HEK293 (cell line): ENCODE measurements at regions not wholly inside any gene's neighbourhood (a gene's known extent, or its start where the extent isn't known, plus 50 kb on each side); places are given as distances from the start of the nearest gene placed in this dataset.
"Not testable (repeated sequence)": the region's sequence is repeated elsewhere in the genome, so short reads cannot be mapped to it uniquely, and the experiment has no call there.

Experiments used
- MYNN ChIP-seq: fragments of 450-650 bp; formaldehyde crosslinking; IDR thresholded peaks from 2 replicates; pipeline ENCODE4 v1.5.1; 2016; ENCODE audit warnings: missing biosample characterization, missing genetic modification characterization, borderline replicate concordance
- TCF7L2 ChIP-seq: IDR thresholded peaks from 2 replicates; pipeline ENCODE4 v1.6.1; 2011; ENCODE audit warnings: low read depth, mild to moderate bottlenecking, inconsistent platforms, low read length, moderate library complexity, borderline replicate concordance
- ZBTB7A ChIP-seq: fragments of 450-650 bp; formaldehyde crosslinking; IDR thresholded peaks from 2 replicates; pipeline ENCODE4 v1.5.1; 2016; ENCODE audit warnings: low read depth, missing biosample characterization, missing genetic modification characterization
- ZBTB8A ChIP-seq: fragments of 450-650 bp; formaldehyde crosslinking; IDR thresholded peaks from 2 replicates; pipeline ENCODE4 v1.5.1; 2016; ENCODE audit warnings: missing biosample characterization, missing genetic modification characterization
- ZNF404 ChIP-seq: fragments of 450-650 bp; formaldehyde crosslinking; IDR thresholded peaks from 2 replicates; pipeline ENCODE4 v1.5.1; 2017; ENCODE audit warnings: missing biosample characterization, missing genetic modification characterization
- ZNF530 ChIP-seq: fragments of 450-650 bp; formaldehyde crosslinking; IDR thresholded peaks from 2 replicates; pipeline ENCODE4 v1.5.1; 2016; ENCODE audit warnings: low read depth, missing biosample characterization, missing genetic modification characterization
- ZNF544 ChIP-seq: fragments of 450-650 bp; formaldehyde crosslinking; IDR thresholded peaks from 2 replicates; pipeline ENCODE4 v1.5.0; 2017; ENCODE audit warnings: missing biosample characterization, missing genetic modification characterization
- ZNF600 ChIP-seq: fragments of 450-650 bp; formaldehyde crosslinking; IDR thresholded peaks from 2 replicates; pipeline ENCODE4 v1.5.1; 2016; ENCODE audit warnings: missing biosample characterization, missing genetic modification characterization
- TF ChIP-seq, protein P1 (sequence below): fragments of 450-650 bp; formaldehyde crosslinking; IDR thresholded peaks from 2 replicates; pipeline ENCODE4 v1.5.1; 2016; ENCODE audit warnings: missing biosample characterization, missing genetic modification characterization
- TF ChIP-seq, protein P2 (sequence below): fragments of 450-650 bp; formaldehyde crosslinking; IDR thresholded peaks from 2 replicates; pipeline ENCODE4 v1.5.1; 2016; ENCODE audit warnings: missing biosample characterization, missing genetic modification characterization, borderline replicate concordance
- TF ChIP-seq, protein P3 (sequence below): fragments of 450-650 bp; formaldehyde crosslinking; IDR thresholded peaks from 2 replicates; pipeline ENCODE4 v1.5.1; 2016; ENCODE audit warnings: missing biosample characterization, missing genetic modification characterization
- TF ChIP-seq, protein P4 (sequence below): fragments of 450-650 bp; formaldehyde crosslinking; IDR thresholded peaks from 2 replicates; pipeline ENCODE4 v1.5.1; 2016; ENCODE audit warnings: missing biosample characterization, missing genetic modification characterization, low read depth
- TF ChIP-seq, protein P5 (sequence below): fragments of 450-650 bp; formaldehyde crosslinking; IDR thresholded peaks from 2 replicates; pipeline ENCODE4 v1.5.1; 2016; ENCODE audit warnings: missing biosample characterization, missing genetic modification characterization
- TF ChIP-seq, protein P6 (sequence below): fragments of 450-650 bp; IDR thresholded peaks from 2 replicates; pipeline ENCODE4 v1.5.1; 2018; ENCODE audit warnings: missing biosample characterization, missing genetic modification characterization

DNA sequence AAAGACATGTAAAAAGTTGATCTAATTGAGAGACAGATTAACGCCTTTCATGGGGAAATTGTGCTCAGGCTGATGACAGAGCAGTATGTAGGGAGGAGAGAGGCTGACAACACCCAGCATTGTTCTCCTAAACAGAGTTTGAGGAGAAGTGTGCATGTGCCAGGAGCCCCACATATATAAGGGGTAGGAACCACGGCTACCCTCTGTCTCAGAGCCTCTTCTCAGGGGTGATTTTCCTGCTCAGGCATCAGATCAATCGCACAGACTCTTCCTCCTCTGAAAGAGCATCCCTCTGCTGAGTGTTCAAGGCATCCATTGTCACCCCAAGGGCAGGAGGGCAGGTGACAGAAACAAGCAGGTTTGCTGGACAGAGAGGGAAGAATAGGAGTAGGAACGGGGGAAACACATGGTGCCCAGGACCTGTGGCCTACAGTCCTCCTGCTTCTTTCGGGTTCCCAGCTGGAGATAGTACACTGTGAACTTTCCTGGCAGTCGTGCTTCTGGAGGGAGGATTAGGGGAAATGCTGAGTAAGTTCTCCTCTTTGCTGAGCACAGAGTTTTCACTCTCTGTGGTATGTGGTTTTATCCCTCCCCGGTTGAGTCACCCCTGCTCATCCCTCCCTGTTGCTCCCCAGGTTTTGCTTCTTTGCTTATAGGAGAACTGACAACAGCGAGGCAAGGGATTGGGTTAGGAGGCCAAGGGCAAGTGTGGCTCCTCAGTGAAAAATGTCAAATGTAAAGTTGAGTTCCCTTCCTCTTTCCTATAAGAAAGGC lies 117.1 kb downstream of the POTEB start:
- TF ChIP-seq ZNF544; ZNF404; ZNF600 (tag by site-specific recombination); ZNF530; TCF7L2; MYNN; ZBTB8A (tag by site-specific recombination); ZBTB7A (tag by site-specific recombination): not testable (repeated sequence)
- TF ChIP-seq, protein P1, sequence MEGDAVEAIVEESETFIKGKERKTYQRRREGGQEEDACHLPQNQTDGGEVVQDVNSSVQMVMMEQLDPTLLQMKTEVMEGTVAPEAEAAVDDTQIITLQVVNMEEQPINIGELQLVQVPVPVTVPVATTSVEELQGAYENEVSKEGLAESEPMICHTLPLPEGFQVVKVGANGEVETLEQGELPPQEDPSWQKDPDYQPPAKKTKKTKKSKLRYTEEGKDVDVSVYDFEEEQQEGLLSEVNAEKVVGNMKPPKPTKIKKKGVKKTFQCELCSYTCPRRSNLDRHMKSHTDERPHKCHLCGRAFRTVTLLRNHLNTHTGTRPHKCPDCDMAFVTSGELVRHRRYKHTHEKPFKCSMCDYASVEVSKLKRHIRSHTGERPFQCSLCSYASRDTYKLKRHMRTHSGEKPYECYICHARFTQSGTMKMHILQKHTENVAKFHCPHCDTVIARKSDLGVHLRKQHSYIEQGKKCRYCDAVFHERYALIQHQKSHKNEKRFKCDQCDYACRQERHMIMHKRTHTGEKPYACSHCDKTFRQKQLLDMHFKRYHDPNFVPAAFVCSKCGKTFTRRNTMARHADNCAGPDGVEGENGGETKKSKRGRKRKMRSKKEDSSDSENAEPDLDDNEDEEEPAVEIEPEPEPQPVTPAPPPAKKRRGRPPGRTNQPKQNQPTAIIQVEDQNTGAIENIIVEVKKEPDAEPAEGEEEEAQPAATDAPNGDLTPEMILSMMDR (tag by site-specific recombination): not testable (repeated sequence)
- TF ChIP-seq, protein P2, sequence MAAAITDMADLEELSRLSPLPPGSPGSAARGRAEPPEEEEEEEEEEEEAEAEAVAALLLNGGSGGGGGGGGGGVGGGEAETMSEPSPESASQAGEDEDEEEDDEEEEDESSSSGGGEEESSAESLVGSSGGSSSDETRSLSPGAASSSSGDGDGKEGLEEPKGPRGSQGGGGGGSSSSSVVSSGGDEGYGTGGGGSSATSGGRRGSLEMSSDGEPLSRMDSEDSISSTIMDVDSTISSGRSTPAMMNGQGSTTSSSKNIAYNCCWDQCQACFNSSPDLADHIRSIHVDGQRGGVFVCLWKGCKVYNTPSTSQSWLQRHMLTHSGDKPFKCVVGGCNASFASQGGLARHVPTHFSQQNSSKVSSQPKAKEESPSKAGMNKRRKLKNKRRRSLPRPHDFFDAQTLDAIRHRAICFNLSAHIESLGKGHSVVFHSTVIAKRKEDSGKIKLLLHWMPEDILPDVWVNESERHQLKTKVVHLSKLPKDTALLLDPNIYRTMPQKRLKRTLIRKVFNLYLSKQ (tag by site-specific recombination): not testable (repeated sequence)
- TF ChIP-seq, protein P3, sequence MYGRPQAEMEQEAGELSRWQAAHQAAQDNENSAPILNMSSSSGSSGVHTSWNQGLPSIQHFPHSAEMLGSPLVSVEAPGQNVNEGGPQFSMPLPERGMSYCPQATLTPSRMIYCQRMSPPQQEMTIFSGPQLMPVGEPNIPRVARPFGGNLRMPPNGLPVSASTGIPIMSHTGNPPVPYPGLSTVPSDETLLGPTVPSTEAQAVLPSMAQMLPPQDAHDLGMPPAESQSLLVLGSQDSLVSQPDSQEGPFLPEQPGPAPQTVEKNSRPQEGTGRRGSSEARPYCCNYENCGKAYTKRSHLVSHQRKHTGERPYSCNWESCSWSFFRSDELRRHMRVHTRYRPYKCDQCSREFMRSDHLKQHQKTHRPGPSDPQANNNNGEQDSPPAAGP (tag by site-specific recombination): not testable (repeated sequence)
- TF ChIP-seq, protein P4, sequence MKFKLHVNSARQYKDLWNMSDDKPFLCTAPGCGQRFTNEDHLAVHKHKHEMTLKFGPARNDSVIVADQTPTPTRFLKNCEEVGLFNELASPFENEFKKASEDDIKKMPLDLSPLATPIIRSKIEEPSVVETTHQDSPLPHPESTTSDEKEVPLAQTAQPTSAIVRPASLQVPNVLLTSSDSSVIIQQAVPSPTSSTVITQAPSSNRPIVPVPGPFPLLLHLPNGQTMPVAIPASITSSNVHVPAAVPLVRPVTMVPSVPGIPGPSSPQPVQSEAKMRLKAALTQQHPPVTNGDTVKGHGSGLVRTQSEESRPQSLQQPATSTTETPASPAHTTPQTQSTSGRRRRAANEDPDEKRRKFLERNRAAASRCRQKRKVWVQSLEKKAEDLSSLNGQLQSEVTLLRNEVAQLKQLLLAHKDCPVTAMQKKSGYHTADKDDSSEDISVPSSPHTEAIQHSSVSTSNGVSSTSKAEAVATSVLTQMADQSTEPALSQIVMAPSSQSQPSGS (tag by site-specific recombination): not testable (repeated sequence)
- TF ChIP-seq, protein P5, sequence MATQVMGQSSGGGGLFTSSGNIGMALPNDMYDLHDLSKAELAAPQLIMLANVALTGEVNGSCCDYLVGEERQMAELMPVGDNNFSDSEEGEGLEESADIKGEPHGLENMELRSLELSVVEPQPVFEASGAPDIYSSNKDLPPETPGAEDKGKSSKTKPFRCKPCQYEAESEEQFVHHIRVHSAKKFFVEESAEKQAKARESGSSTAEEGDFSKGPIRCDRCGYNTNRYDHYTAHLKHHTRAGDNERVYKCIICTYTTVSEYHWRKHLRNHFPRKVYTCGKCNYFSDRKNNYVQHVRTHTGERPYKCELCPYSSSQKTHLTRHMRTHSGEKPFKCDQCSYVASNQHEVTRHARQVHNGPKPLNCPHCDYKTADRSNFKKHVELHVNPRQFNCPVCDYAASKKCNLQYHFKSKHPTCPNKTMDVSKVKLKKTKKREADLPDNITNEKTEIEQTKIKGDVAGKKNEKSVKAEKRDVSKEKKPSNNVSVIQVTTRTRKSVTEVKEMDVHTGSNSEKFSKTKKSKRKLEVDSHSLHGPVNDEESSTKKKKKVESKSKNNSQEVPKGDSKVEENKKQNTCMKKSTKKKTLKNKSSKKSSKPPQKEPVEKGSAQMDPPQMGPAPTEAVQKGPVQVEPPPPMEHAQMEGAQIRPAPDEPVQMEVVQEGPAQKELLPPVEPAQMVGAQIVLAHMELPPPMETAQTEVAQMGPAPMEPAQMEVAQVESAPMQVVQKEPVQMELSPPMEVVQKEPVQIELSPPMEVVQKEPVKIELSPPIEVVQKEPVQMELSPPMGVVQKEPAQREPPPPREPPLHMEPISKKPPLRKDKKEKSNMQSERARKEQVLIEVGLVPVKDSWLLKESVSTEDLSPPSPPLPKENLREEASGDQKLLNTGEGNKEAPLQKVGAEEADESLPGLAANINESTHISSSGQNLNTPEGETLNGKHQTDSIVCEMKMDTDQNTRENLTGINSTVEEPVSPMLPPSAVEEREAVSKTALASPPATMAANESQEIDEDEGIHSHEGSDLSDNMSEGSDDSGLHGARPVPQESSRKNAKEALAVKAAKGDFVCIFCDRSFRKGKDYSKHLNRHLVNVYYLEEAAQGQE: not testable (repeated sequence)
- TF ChIP-seq, protein P6, sequence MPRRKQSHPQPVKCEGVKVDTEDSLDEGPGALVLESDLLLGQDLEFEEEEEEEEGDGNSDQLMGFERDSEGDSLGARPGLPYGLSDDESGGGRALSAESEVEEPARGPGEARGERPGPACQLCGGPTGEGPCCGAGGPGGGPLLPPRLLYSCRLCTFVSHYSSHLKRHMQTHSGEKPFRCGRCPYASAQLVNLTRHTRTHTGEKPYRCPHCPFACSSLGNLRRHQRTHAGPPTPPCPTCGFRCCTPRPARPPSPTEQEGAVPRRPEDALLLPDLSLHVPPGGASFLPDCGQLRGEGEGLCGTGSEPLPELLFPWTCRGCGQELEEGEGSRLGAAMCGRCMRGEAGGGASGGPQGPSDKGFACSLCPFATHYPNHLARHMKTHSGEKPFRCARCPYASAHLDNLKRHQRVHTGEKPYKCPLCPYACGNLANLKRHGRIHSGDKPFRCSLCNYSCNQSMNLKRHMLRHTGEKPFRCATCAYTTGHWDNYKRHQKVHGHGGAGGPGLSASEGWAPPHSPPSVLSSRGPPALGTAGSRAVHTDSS: not testable (repeated sequence)
